ENCODE measurements at regions not wholly inside any gene's neighbourhood (a gene's known extent, or its start where the extent isn't known, plus 50 kb on each side); places are given as distances from the start of the nearest gene placed in this dataset.
"Not testable (repeated sequence)": the region's sequence is repeated elsewhere in the genome, so short reads cannot be mapped to it uniquely, and the experiment has no call there.

DNA sequence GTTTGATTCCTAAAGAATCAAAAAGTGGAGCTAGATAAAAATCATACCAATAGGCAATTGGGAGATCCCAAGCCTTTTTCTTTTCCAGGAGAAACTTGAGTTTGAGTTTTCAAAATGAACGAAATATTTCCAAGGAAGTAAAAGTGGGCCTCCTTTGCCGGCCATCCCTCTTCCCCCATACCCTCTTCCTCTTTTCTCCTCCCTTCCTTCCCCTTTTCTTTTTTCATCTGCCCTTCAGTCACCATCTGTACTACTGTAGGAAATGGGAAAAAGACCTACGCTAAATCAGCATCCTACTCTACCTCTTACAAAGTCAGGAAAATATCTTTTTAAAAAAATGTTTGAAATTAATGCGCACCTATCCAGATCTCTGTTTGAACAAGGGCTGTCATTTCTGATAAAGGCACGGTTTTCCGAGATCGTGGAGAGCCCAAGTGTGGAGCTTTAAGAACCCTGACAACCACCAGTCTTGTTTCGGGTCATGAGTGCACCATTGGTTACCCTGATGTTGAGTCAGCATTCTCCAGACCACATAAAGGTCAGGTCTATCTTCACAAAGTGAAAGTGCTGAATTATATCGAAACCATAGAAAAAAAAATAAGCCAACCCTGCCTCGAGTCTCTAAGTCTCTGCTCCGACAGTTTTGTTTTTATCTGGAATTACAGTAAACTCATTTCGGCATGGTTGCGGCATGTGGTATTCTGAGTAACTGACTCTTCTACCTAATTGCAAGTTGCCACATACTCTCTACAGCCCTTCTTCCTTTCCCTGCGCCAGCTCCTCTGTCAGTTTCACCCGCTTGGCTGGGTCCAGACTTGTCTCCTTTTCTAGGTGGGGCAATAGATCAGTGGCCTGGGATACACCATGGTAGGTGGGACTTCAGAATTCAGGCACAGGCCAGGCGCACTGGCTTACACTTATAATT is 140.2 kb upstream of the KLF3 start:
- DNase-seq (ENCODE audit: low spot score) = peak; percentile 75

DNA sequence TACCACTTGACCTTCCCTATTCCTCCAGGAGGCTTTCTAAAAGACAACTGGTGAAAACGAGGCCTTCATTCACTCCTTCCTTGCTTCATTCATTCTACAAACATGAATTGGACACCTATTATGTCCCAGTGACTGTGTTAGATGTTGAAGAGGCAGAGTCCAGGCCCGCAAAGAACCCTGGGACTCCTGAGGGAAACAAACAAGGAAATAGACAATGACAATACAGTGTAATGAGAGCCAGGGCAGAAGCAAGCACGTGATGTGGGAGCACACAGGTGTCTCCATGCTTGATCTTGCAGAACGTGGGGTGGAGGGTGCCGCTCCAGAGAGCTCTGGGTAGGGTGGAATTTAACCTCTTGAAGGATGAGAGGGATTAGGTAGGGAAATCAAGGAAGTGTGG is 137.6 kb upstream of the KLF3 start:
- no peak for DNase-seq (ENCODE audit: low spot score)

DNA sequence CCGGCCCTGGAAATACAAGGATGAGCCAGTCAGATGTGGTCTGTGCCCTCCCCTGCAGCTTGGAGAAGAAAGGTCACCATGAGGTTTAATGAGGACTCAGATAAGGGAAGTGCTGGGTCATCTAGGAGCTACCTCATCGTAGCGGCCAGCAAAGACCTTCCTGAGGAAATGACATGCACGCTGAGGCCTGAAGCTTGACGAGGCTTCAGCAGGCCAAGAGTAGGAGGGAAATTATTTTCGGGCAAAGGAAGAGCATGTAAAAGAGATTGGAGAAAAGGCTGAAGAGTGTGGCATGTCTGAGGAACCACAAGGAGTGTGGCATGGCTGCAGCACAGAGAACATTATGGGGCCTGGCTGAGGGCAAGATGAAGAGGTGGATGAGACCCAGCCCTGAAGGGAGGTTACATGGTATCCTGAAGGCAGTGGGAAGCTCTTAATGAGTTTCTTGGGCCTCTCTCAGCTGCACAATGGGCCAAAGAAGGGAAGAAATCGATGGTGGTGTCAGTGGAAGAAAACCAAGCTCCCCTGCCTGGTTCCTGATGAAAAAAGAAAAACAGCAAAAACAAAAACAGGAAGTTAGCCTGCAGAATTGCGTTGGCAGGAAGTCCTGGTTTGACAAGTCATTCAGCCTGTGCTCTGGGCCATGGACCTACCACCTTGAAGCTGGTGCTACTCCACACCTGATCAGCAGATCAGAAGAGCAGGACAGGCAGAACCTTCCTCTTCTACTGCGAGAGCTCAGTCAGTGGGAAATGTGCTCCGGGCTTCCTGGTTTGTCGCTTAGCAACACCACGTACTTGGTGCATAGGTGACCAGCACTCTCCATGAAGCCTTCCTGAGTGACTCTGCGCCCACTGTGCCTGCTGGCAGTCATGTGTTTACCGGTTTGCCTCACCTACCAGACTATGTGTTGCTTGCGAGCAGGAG is 134.5 kb upstream of the KLF3 start:
- DNase-seq (ENCODE audit: low spot score) = peak; percentile 47

DNA sequence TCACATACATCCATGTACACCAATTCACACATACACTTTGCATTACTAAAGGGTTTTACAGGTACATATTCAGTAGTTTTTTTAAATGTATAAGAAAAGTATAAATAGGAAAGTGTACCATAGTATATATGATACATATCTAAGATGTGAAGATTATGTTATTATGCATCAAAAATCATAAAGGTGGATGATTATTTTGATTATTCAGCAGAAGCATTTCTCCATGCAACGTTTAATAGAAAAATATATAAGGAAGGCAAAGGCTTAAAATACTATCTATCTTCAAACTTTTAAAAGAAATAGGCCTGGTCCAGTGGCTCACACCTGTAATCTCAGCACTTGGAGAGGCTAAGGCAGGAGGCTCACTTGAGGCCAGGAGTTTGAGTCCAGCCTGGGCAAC is 133.5 kb upstream of the KLF3 start:
- no peak for DNase-seq (ENCODE audit: low spot score)

DNA sequence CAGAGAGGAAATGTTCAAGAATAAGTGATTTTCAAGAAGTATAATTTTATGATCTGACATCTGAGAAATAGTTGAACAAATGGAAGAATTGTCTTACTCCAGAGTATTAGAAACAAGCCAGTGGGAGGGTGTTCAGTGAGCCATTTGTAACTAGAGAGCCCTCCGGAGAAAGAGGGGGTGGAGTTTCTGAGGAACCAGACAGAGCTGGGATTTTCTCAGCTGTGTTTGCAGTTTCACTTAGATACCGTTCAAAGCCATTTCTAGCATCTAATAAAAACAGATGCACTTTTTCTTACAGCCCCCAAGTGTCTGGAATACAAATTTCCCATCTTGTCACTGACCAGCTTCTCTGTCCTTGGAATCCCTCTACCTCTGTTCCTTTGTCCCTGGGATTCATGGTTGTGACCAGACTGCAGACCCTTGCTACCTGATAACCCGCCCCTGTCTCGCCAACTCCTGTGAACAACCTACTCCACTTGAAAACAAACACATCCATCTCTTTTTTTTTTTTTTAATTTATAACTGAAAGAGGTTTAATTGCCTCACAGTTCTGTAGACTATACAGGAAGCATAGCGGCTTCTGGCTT is 132.8 kb upstream of the KLF3 start:
- DNase-seq (ENCODE audit: low spot score) = no peak

DNA sequence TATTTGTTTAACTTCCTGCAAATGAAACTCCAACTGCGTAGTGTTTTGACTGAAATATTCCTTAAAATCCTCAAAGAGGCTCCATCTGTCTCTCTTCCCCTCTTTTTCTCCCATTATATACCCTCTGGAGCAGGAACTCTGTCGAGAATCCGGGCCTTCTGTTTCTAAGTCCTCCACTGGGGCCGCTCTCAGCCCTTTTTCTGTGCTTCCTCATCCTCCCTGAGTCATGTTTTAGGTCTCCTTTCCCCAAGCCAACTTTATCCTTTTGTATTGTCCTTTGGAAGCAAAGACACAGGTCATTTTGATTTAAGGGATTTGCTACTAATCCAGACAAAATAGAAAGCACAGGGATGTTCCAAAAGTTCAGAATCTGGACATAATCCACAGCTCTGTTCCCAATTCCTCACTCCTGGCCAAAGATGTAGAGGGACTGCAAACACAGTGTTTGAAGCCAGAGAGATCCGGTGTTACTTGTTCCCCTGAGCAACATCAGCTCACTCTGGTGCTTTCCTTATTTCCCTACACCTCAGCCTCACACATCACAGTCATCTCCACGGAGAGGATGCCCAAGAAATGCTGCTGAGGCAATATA is 131.0 kb upstream of the KLF3 start:
- no peak for DNase-seq (ENCODE audit: low spot score)

DNA sequence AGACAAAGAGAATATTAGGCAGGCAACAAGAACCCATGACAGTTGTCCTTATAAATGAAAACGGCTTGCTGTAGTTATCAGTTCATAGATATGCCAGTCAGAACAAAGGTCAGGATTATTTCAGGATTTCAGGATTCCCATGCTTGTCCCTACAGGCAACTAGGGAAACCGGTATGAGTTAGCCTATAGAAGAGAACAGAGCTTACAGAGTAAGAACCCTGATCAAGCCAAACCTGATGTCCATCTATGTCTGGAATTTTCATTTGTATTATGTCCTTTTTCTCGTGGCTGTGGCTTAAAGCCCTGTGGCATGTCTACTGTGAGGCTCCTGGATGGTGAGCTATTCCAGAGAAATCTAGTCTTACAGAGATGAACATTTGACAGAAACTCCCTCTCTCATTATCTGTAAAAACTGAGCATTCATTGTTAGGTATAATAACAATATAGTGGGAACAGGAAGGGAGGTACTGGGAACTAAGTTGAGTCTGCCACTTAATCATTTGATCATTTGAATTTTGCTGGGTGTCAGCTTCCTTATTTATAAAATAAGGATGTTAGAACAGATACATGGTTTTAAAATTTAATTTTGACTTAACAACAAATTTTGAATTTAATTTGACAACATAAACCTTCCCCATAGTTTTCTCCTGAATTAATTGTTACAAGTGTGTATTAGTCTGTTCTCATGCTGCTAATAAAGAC is 129.5 kb upstream of the KLF3 start:
- no peak for DNase-seq (ENCODE audit: low spot score)

DNA sequence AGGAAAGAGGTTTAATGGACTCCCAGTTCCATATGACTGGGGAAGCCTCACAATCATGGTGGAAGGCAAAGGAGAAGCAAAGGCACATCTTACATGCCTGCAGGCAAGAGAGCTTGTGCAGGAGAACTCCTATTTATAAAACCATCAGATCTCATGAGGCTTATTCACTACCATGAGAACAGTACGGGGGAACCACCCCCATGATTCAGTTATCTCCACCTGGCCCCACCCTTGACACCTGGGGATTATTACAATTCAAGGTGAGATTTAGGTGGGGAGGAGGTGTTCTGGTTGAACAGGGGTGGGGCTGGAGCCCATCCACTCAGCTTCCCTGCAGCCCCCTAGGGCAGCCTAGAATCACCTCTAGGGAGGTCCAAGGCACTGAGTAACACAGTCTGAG is 128.9 kb upstream of the KLF3 start:
- DNase-seq (ENCODE audit: low spot score) = not testable (repeated sequence)

DNA sequence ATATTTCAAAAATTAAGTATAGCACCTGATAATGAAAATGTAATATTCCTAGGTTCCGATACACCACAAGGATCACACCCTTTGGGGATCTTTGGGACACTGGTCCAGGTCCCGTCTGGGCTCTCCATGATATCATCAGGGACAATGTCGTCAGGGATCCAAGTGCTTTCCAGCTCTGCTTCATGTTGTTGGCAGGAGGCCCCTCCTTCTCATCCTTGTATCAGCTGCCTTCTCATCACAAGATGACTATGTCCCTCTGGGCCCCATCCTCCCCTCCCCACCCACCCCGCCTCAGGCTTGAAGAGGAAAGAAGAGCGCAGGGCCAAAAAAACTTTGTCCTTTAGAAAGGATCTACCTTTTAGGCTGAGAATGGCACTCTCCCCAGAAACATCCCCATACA is 128.3 kb upstream of the KLF3 start:
- DNase-seq (ENCODE audit: low spot score) = no peak

DNA sequence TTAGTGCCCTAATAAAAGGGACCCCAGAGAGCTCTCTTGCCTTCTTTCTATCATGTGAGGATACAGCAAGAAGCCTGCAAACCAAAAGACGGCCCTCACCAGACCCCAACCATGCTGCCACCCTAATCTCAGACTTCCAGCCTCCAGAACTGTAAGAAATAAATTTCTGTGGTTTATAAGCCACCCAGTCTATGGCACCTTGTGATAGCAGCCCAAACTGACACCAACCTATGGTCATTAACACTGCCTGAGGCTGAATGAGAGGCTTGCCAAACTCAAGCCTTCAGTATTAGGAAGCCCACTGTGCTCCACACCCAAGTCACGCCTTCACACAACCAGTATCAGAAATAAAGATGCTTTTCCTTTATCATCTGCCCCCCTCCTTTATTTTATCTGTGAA is 127.3 kb upstream of the KLF3 start:
- DNase-seq (ENCODE audit: low spot score) = no peak

DNA sequence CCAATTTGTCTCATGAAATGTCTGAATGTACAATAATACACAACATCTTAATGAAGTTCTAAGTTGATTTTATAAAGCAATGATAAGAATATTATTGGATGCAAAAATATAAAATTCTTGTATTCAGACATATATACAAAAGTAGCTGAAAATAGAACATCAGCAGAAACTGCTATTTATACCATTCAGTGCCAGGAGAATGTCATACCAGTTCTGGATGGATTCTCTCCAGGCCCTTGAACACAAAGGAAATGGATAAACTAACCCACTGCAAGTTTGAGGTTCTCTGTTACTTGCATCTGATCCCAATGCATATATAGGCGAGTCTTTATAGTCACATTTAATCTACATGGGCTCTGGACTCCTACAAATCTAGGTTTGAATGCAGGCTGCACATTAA is 126.3 kb upstream of the KLF3 start:
- DNase-seq (ENCODE audit: low spot score) = no peak

DNA sequence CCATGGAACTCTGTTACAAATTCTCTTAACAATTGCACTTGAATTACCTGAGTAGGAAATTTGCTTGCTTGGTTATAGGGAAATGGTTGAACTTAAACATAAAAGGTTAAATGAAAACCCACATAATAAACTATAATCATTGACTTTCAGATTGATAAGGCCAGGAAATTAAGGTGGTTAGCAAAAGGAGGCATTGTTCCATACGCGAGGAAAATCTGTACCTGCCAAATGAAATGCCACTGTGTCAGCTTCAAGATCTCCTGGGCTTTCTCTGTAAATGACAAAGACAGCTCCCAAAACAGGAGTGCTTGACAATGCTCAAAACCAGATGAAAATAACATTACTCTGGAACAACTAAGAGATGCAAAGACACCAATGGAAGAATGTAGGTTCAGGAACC is 125.5 kb upstream of the KLF3 start:
- no peak for DNase-seq (ENCODE audit: low spot score)

DNA sequence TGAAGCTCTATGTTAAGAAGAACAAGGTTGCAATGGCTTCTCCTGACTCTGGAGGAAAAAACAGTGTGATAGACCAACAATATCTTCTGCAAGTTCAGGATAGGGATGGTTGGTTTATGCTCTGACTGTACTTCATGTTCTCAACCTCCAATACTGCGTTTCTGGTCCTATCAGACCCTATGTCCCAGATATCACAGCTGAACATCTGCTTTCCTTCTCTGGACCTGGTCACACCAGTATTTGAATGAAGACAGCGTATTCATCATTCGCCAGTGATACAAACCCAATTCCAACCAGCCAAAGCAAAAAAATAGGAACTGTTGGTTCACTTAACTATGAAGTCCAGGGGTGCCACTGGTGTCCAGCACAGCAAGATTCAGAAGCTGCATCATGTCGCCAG is 124.5 kb upstream of the KLF3 start:
- DNase-seq (ENCODE audit: low spot score) = no peak

DNA sequence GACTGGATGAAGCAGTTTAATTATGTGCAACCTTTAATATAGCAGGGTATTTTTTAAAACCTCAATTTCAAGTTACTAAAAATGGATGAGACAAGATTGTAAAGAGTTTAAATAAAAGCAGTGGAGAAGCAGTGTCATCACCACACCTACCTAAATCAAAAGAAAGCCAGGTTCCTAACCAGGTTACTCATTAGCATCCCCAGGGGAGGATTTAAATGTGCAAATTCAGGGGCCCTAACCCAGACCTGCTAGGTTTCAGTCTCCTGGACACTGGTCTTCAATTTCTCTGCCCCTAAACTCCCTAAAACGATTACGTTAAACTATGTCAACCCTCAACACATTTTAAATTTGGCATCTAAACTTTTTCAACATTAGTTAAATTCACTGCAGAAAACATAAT is 116.9 kb upstream of the KLF3 start:
- no peak for DNase-seq (ENCODE audit: low spot score)

DNA sequence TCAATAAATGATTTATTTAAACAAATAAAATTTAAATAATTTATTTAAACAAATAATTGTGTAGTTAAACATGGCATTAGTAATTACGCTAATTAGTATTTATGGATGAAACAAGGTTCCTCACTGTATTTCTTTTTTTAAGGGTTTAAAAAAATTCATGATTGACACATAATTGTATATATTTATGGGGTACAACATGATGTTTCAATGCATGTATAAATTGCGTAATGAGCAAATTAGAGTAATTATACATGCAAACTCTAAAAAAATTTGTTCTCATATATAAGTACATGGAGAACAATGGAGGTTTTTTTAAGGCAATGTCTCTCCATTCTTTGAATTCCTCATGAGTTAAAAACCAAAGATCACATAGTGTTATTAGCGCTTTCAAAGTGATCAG is 115.7 kb upstream of the KLF3 start:
- DNase-seq (ENCODE audit: low spot score) = no peak

DNA sequence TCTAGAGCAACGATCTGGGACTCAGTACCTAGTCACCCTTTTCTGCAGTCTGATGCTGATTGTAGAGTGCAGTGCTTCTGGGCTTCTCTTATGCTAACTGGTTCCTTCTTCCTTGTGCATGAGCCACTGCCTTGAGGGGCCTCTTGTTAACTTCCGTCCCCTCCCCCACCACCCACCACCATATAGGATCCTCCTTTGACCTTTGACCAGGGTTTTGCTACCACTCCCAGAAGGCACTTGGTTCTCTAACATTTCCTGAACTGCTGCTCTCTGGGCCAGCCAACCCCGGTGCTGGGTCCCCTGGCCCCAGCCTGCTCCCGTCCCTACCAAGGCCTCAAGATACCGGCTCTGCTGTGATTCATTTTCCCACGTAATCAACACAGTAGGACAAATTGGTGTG is 104.6 kb upstream of the KLF3 start:
- DNase-seq (ENCODE audit: low spot score) = no peak

DNA sequence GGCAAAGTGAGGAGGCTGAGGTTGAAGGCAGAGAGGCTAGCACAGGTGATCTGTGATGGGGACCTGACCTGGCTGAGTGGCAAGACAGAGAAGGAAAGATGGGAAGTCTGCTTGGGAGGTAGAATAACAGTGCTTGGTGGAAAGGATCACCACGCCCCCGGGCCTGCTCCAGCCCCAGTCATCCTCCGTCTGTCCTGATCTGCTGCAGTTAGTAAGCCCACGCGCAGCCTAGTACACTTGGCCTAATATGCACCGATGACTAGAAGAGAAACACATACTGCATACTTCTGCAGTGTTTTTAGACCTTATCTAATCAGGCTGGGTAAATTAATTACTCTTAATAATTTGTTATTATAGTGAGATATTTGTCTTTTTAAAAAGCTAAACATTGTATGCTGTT is 103.7 kb upstream of the KLF3 start:
- DNase-seq (ENCODE audit: low spot score) = no peak

DNA sequence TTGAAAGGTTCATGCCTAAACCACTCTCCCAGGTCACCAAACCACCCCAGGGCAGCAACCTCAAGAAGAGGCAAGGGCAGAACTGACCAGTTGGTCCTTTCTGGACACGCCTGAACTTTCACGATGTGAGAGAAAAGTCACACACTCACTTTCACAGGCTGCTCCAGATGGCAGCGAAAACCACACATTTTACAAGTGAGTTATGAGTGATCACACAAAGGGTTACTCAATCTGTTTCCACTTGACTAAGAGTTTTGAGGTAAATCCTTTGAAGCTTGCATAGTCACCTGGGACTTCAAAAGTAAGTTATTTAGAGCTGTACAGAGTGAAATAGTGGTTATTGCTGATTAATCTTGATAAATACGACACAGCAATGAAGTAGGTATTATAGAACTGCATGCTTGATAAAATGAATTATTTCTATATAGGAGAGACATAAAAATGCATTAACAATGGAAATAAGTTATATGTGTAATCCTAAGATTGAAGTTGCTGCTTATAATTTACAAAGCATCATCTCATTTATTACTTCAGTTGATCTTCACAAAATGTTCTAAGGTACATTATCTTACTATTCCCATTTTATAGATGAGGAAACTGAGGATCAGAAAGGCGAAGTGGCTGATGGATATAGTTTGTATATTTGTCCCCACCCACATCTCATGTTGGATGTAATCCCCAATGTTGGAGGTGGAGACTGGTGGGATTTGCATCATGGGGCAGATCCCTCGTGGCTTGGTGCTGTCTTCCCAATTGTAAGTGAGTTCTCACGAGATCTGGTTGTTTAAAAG is 103.0 kb upstream of the KLF3 start:
- DNase-seq (ENCODE audit: low spot score) = peak; percentile 13

DNA sequence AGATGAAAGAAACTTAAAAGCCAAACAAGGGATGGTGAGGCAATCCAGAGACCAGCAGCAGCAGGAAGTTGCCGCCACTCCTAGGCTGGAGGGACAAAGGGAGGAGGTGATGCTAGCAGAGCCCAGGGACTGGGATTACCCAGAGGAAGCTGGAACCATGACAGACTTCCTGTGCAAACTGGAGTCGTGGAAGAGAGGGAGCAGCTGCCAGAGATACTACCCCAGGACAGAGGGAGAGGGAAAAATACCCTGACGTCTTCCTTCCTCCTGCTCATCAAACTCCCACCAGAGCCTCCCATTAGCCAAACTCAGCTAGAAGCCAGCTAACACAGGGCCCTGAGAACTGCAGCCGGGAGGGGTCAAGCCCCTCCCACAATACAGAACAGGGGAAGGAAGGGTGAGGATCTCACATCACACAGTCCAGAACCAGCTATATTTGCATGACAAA is 101.2 kb upstream of the KLF3 start:
- DNase-seq (ENCODE audit: low spot score) = no peak

DNA sequence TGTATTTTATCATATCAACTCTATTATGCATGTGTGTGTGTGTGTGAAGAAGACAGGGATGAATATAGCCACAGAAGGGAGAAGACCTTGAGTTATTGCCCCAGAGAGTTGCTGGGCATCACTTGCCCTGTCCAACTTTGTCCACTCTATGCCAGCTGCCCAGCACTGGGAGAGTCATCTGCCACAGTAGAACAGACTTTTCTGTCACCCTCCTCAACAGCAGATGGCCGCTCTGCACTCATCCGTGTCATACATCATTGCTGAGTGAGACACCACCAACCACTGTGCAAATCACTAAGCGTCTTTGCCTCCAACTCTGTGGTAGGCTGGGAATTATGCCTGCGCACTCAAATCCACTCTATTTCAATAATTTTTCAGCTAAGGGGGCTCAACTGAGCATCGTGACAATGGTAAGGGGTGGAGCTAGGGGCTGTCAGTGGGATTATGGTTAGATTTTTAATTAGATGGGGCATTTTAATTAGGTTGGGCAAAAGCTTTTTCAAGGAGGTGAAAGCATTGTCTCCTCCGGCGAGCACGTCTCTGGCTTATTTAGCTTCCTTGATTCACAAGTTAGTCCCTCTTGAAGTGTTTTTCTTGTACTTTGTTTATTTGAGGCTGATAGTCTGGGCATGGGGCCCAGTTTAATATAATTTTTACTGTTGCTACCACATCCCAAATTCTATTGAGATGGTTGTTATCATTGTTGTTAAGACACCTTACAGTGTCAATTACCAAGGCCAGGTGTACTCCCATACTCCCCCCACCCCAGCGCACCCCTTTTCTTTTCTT is 100.1 kb upstream of the KLF3 start:
- DNase-seq (ENCODE audit: low spot score) = no peak

Measured in CD4-positive, alpha-beta T cell treated with Interleukin-2 at 100 ng/mL for 4 hours (primary cell).